ACC112 (cell line): ENCODE measurements at regions not wholly inside any gene's neighbourhood (a gene's known extent, or its start where the extent isn't known, plus 50 kb on each side); places are given as distances from the start of the nearest gene placed in this dataset.

Experiments
- H2AFZ ChIP-seq: fragments of 200-600 bp; sonication (generic); one replicate; pipeline ENCODE4 v1.6.0; 2017; ENCODE audit warnings: antibody characterized with exemption, low read length; ENCODE audit not compliant: unreplicated experiment
- H3K27ac ChIP-seq: fragments of 200-600 bp; sonication (generic); 2 replicates; pipeline ENCODE4 v1.5.1; 2014; ENCODE audit warnings: low read depth, mild to moderate bottlenecking, antibody characterized with exemption, low read length, moderate library complexity
- H3K27me3 ChIP-seq: fragments of 200-600 bp; sonication (generic); 2 replicates; pipeline ENCODE4 v1.6.1; 2014; ENCODE audit warnings: mild to moderate bottlenecking, antibody characterized with exemption, low read length, moderate library complexity, mixed read lengths; ENCODE audit not compliant: insufficient read depth
- H3K36me3 ChIP-seq: fragments of 200-600 bp; sonication (generic); 2 replicates; pipeline ENCODE4 v1.6.1; 2016; ENCODE audit warnings: mild to moderate bottlenecking, antibody characterized with exemption, low read length, moderate library complexity, mixed read lengths; ENCODE audit not compliant: insufficient read depth
- H3K4me1 ChIP-seq: fragments of 200-600 bp; sonication (generic); one replicate; pipeline ENCODE4 v1.6.1; 2016; ENCODE audit warnings: low read length, mixed read lengths; ENCODE audit not compliant: insufficient read depth, unreplicated experiment, control insufficient read depth
- H3K4me3 ChIP-seq: fragments of 200-600 bp; sonication (generic); 2 replicates; pipeline ENCODE4 v1.5.1; 2014; ENCODE audit warnings: mild to moderate bottlenecking, low read depth, low read length
- H3K79me2 ChIP-seq: fragments of 200-600 bp; sonication (generic); one replicate; pipeline ENCODE4 v1.6.0; 2016; ENCODE audit warnings: low read length; ENCODE audit not compliant: control insufficient read depth, unreplicated experiment, insufficient read depth

DNA sequence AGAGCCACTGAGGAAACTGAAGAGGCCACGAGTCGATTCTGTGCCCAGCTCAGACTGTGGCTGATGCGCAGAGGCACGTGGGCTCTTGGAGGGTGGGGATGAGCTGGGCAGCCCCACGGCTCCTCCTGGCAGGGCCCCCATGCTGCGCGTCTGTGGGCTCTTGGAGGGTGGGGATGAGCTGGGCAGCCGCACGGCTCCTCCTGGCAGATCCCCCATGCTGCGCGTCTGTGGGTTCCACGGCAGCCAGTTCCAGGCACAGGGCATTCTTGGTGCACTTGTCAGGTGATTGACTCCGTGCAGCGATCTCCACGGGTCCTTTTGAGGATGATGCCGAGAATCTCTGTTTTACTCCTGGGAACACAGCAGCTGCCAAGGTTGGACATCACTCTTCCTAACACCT, 138.1 kb upstream of the ZNF236 start:
- Histone ChIP-seq H3K27me3 (peaks cover 14% of the 10 kb centered on the region), H3K4me1 (peaks cover 8% of the 10 kb centered on the region), H3K4me3 (no peak overlapping the region), H3K79me2 (no peaks in the 10 kb centered on the region), H2AFZ (no peak overlapping the region), H3K36me3 (no peaks in the 10 kb centered on the region), H3K27ac (no peak overlapping the region)

DNA sequence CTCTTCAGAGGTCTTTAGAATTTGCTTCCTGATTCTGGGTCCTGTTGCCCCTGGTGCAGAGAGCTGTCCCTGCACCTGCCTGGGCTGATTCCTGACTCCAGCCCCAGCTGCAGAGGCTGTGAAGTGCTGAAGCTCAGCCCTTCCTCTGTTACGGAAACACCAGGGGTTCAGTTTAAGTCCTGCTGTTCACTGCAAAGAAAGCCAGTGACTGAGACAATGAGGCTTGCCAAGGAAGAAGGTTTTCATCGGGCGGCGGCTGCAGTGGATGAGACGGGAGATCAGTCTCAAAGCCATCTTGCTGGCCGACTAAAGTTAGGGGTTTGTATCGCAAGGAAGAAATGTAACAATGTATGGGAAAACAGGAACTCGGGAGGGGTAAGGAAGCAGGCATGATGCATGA, 142.4 kb upstream of the ZNF236 start:
- H2AFZ ChIP-seq = no peak overlapping the region
- H3K27ac ChIP-seq = no peak overlapping the region
- no peak overlapping the region for H3K4me3 ChIP-seq
- no peaks in the 10 kb centered on the region for H3K36me3 ChIP-seq
- no peaks in the 10 kb centered on the region for H3K79me2 ChIP-seq
- H3K4me1 ChIP-seq = no peaks in the 10 kb centered on the region
- peaks cover 20% of the 10 kb centered on the region for H3K27me3 ChIP-seq

DNA sequence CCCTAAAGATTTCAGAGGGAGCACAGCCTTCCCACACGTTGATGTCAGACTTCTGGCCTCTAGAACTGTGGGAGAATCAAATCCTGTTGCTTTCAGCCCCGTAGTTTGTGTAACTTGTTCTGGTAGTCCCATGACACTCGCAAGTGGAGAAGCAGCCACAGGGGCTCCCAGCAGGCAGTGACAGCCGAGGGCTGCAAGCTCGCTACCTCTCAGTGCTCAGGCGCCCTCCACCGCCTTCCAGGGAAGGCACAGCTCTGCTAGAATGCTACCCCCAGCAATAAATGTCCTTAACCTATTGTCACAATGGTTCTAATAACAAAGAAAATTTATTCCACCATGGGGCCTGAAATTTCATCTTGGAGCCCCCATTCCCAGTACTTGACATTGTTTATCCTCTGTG, 143.1 kb upstream of the ZNF236 start:
- peaks cover 20% of the 10 kb centered on the region for H3K27me3 ChIP-seq
- H3K36me3 ChIP-seq = no peaks in the 10 kb centered on the region

DNA sequence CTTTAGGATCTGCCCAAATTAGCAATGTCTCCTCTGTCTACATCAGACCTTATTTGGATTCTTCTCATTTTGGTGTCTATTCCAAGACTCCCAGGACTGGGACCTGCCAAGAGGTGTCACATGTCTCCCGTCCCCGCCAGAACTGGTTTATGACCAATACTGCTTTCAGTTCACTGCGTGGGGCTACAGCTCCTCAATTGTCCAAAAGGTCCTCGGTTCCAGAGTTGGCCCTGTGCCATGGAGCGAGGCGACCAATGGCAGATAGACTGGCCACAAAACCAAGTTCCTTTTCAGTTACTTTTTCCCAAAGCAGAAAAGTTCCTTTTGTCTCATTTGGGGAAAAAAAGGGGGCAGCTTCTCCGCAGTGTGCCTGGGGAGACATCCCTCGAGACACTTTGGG, 144.1 kb upstream of the ZNF236 start:
- Histone ChIP-seq H3K36me3 (no peaks in the 10 kb centered on the region), H3K4me1 (no peaks in the 10 kb centered on the region), H2AFZ (no peak overlapping the region), H3K79me2 (no peaks in the 10 kb centered on the region), H3K27me3 (peaks cover 20% of the 10 kb centered on the region), H3K27ac (no peak overlapping the region), H3K4me3 (no peak overlapping the region)

More for the DNA sequence above, 143.1 kb upstream of the ZNF236 start:
- no peak overlapping the region for H3K27ac ChIP-seq
- H3K4me3 ChIP-seq = no peak overlapping the region
- H2AFZ ChIP-seq = no peak overlapping the region
- H3K4me1 ChIP-seq = no peaks in the 10 kb centered on the region
- no peaks in the 10 kb centered on the region for H3K79me2 ChIP-seq

DNA sequence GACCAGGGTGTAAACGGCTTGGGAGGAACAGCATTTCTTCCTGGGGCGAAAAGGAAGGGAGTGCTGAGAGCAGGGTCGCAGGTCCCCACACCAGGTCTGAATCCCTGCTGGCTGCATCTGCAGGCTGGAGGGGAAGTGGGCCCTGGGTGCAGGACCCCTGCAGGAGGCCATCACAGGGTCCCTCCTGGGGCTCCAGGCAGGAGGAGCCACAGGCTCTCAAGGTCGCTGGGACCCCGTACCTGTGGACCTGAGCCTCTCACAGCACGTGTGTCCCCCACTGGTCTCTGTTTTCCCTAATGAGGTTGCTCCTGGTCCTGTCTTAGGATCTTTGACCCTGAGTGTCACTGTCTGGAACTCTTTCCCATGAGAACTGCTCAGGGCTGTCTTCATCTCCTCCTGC, 147.8 kb upstream of the ZNF236 start:
- Histone ChIP-seq H3K36me3 (no peaks in the 10 kb centered on the region), H3K27me3 (peaks cover 20% of the 10 kb centered on the region), H3K4me3 (no peak overlapping the region), H2AFZ (no peak overlapping the region), H3K27ac (no peak overlapping the region), H3K4me1 (no peaks in the 10 kb centered on the region), H3K79me2 (no peaks in the 10 kb centered on the region)

DNA sequence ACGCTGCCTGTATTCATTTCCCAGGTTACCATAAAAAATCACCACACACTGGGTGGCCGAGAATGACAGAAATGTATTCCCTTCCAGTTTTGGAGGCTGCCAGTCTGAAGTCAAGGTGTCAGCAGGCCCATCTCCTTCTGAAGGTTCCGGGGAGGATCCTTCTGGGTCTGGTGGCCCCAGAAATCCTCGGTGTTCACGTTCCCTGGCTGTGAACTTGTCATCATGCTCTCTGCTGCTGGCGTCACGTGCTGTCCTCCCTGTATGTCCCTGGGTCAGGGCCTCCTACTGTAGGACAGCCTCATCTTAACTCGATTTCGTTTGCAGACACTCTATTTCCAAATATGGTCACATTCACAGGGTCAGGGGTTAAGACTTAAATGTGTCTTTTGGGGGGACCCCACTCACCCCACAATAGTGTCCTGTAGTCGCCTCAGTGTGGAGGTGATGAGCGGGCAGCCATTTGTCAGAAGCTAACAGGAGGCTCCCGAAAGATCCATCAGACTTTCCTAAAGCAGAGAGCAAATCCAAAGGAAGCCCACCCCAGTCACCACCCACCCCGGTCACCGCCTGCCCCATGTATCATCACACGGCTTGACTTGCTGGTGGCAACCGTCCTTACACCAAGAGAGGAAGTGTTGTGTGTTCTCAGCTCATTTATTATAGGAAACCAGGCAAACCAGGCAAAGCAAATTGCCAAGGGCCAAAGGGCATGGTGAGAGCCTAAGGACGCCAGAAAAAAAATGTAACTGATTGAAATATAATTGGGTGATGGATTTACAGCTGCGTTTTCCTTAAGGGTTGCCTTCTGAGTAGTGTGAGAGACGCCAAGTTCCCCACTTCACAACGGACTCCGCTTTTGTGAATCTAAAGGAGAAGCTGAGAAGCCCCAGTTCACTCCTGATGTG, 148.8 kb upstream of the ZNF236 start:
- Histone ChIP-seq H3K4me1 (no peaks in the 10 kb centered on the region), H3K27ac (no peak overlapping the region), H2AFZ (no peak overlapping the region), H3K27me3 (peaks cover 12% of the 10 kb centered on the region), H3K79me2 (no peaks in the 10 kb centered on the region), H3K36me3 (no peaks in the 10 kb centered on the region), H3K4me3 (no peak overlapping the region)

DNA sequence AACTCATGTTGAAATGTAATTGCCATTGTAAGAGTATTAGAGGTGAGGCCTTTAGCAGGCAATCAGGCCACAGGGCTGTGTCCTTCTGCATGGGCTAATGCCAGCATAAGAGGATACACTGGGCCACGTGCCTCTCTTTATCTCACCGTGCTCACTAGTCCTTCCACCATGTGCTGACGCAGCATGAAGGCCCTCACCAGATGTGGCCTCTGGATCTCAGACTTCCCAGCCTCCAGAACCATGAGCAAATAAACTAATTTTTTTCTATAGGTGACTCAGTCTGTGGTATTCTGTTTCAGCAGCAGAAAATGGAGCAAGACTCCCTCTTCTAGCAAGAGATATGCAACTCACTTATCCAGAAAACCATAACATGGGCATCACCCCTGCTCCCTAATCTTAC, 149.7 kb upstream of the ZNF236 start:
- H3K36me3 ChIP-seq = no peaks in the 10 kb centered on the region
- H2AFZ ChIP-seq = no peak overlapping the region
- H3K4me3 ChIP-seq = no peak overlapping the region
- no peaks in the 10 kb centered on the region for H3K4me1 ChIP-seq
- no peaks in the 10 kb centered on the region for H3K79me2 ChIP-seq
- no peak overlapping the region for H3K27ac ChIP-seq
- peaks cover 5% of the 10 kb centered on the region; the same call in 1 of the 2 replicates for H3K27me3 ChIP-seq

DNA sequence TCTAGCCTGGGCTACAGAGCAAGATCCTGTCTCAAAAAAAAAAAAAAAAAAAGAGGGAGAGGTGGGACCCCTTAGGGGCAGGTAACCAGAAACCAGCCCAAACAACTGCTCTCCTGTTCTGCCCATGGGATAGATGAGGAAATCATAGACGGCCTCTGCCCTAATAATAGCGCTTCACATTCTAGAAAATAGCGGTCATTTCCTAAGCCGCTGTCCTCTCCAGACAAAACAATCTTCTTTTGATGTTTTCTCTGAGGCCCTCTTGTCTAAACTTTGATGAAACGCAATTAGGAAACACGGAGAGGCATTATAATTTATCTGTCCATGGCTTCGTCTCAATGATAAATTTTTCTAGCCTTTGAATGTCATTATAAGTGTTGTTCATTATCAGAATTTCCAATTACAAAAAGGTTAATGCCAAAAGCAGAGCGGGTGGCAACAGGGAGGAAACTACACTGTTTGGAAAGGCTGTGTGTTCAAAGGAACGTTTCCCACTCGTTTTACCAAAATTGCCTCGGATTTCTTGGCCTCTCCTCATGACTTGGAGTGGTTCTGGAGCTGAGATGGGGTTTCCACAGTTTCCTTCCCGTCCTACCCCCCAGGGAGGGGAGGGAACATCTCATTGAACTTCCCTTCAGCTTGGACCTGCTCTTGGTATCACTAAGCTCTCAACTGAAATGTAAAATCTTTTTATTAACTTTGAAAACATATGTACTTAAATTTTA, 151.6 kb upstream of the ZNF236 start:
- Histone ChIP-seq H3K27ac (no peak overlapping the region), H3K4me3 (no peak overlapping the region), H3K4me1 (no peaks in the 10 kb centered on the region), H3K79me2 (no peaks in the 10 kb centered on the region), H3K36me3 (no peaks in the 10 kb centered on the region), H3K27me3 (peaks cover 11% of the 10 kb centered on the region), H2AFZ (peak overlapping the region; percentile 52)

DNA sequence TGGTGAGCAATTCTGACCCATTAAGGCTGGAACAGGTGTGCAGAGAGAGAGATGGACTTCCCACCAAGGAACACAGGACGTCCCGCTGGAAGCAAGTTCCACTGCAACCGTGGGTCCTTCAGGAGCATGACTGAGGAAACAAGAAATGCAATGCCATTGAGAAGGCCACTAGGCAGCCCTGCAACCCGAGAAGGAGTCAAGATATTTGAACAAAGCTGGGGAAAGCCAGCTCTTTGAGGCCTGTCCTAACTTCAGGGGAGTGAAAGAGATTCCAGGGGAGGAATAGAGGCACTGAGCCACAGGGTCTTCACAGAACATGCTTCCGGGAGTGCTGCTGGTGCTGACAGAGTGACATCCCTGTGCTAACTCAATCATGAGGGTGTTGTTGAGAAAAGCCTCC, 153.8 kb upstream of the ZNF236 start:
- Histone ChIP-seq H3K27ac (no peak overlapping the region), H3K27me3 (peaks cover 10% of the 10 kb centered on the region; the same call in 1 of the 2 replicates), H2AFZ (no peak overlapping the region), H3K36me3 (no peaks in the 10 kb centered on the region), H3K4me1 (no peaks in the 10 kb centered on the region), H3K79me2 (no peaks in the 10 kb centered on the region), H3K4me3 (no peak overlapping the region)

DNA sequence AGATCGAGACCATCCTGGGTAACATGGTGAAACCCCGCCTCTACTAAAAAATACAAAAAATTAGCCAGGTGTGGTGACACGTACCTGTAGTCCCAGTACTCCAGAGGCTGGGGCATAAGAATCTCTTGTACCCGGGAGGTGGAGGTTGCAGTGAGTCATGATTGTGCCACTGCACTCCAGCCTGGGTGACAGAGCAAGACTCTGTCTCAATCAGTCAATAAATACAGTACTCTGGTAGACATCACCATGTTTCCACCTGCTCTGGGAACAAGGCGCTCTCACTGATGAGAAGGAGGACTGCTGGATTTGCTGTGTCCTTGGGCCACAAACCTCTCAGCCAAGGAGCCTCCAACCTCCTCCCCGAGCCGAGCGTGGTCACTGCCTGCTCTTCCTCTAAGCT, 154.2 kb upstream of the ZNF236 start:
- no peak overlapping the region for H3K27ac ChIP-seq
- H2AFZ ChIP-seq = no peak overlapping the region
- H3K4me1 ChIP-seq = no peaks in the 10 kb centered on the region
- no peaks in the 10 kb centered on the region for H3K36me3 ChIP-seq
- no peaks in the 10 kb centered on the region for H3K79me2 ChIP-seq
- H3K27me3 ChIP-seq = peaks cover 10% of the 10 kb centered on the region; the same call in 1 of the 2 replicates
- no peak overlapping the region for H3K4me3 ChIP-seq

DNA sequence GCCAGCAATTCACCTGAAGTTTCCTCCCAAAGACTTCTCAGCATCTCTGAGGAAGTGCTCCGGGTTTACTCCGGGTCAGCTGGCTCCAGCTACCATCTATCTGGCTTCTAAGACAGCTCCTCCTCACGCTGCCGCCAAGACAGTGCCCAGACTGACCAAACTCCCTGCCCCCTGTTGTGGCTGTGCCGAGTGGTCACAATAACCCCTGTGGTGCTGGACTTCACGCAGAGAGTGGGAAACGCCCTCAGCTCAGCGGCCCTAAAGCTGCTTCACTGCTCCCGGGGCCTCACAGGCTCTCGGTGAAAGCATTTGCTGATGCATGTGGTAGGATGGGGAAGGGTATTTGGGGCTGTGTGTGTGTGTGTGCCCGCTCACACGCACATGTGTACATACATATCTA, 154.8 kb upstream of the ZNF236 start:
- Histone ChIP-seq H3K27ac (no peak overlapping the region), H3K4me3 (no peak overlapping the region), H3K79me2 (no peaks in the 10 kb centered on the region), H3K4me1 (no peaks in the 10 kb centered on the region), H3K27me3 (peaks cover 12% of the 10 kb centered on the region; the same call in 1 of the 2 replicates), H3K36me3 (no peaks in the 10 kb centered on the region), H2AFZ (no peak overlapping the region)
